ENCODE measurements at regions not wholly inside any gene's neighbourhood (a gene's known extent, or its start where the extent isn't known, plus 50 kb on each side); places are given as distances from the start of the nearest gene placed in this dataset.
"Not testable (repeated sequence)": the region's sequence is repeated elsewhere in the genome, so short reads cannot be mapped to it uniquely, and the experiment has no call there.

- not testable (repeated sequence) for H3K27ac ChIP-seq; H3K36me3 ChIP-seq; H3K4me3 ChIP-seq; H3K4me1 ChIP-seq (replicated peaks); DNase-seq (ENCODE audit: low read depth in 1 of 2, low spot score in 2 of 2); H3K9me3 ChIP-seq (replicated peaks); H3K27me3 ChIP-seq (replicated peaks)
Observed at GRCh38 chr5:102098606-102099005, 197.5 kb downstream of the SLCO4C1 start.

- H3K4me1 ChIP-seq (replicated peaks), result no peaks in the 10 kb centered on the region
- H3K27me3 ChIP-seq (replicated peaks), result no peaks in the 10 kb centered on the region
- H3K9me3 ChIP-seq (replicated peaks), result no peaks in the 10 kb centered on the region
- DNase-seq (ENCODE audit: low read depth in 1 of 2, low spot score in 2 of 2), result peak; percentile 10 to 41
- H3K4me3 ChIP-seq, result no peak overlapping the region
- no peaks in the 10 kb centered on the region for H3K36me3 ChIP-seq
- no peak overlapping the region for H3K27ac ChIP-seq
Observed at GRCh38 chr5:102090770-102091169, 205.3 kb downstream of the SLCO4C1 start.

- no peaks in the 10 kb centered on the region for H3K4me1 ChIP-seq (replicated peaks)
Observed at GRCh38 chr5:102089883-102090282, 206.2 kb downstream of the SLCO4C1 start.

GRCh38 chr5:102087906-102088305, 208.2 kb downstream of the SLCO4C1 start:
- no peaks in the 10 kb centered on the region for H3K4me1 ChIP-seq (replicated peaks)
- peaks cover 3% of the 10 kb centered on the region; the same call in 1 of the 2 replicates for H3K27me3 ChIP-seq (replicated peaks)
- no peak overlapping the region for H3K27ac ChIP-seq
- peaks cover 3% of the 10 kb centered on the region; the same call in 1 of the 2 replicates for H3K9me3 ChIP-seq (replicated peaks)
- H3K4me3 ChIP-seq, result no peak overlapping the region
- no peaks in the 10 kb centered on the region for H3K36me3 ChIP-seq
- no peak for DNase-seq (ENCODE audit: low read depth in 1 of 2, low spot score in 2 of 2)

More at GRCh38 chr5:102089883-102090282, 206.2 kb downstream of the SLCO4C1 start:
- Histone ChIP-seq H3K9me3 (replicated peaks) (no peaks in the 10 kb centered on the region), H3K27ac (no peak overlapping the region), H3K36me3 (no peaks in the 10 kb centered on the region), H3K4me3 (no peak overlapping the region), H3K27me3 (replicated peaks) (no peaks in the 10 kb centered on the region)
- DNase-seq (ENCODE audit: low read depth in 1 of 2, low spot score in 2 of 2), result no peak

GRCh38 chr5:102080288-102080687, 215.8 kb downstream of the SLCO4C1 start:
- H3K27me3 ChIP-seq (replicated peaks), result peaks cover 3% of the 10 kb centered on the region; the same call in 1 of the 2 replicates
- H3K9me3 ChIP-seq (replicated peaks), result peaks cover 4% of the 10 kb centered on the region; the same call in 1 of the 2 replicates
- H3K4me1 ChIP-seq (replicated peaks), result no peaks in the 10 kb centered on the region
- no peak overlapping the region for H3K4me3 ChIP-seq
- no peak for DNase-seq (ENCODE audit: low read depth in 1 of 2, low spot score in 2 of 2)
- H3K27ac ChIP-seq, result no peak overlapping the region
- H3K36me3 ChIP-seq, result no peaks in the 10 kb centered on the region

- Histone ChIP-seq H3K9me3 (replicated peaks) (peaks cover 1% of the 10 kb centered on the region; the same call in 1 of the 2 replicates), H3K36me3 (no peaks in the 10 kb centered on the region), H3K27ac (no peak overlapping the region), H3K27me3 (replicated peaks) (peaks cover under 1% of the 10 kb centered on the region; the same call in 1 of the 2 replicates), H3K4me3 (no peak overlapping the region), H3K4me1 (replicated peaks) (no peaks in the 10 kb centered on the region)
- no peak for DNase-seq (ENCODE audit: low read depth in 1 of 2, low spot score in 2 of 2)
Observed at GRCh38 chr5:102077920-102078319, 218.2 kb downstream of the SLCO4C1 start.

GRCh38 chr5:102069974-102070373, 226.1 kb downstream of the SLCO4C1 start:
- no peaks in the 10 kb centered on the region for H3K4me1 ChIP-seq (replicated peaks)
- H3K27me3 ChIP-seq (replicated peaks), result no peaks in the 10 kb centered on the region
- no peaks in the 10 kb centered on the region for H3K36me3 ChIP-seq
- H3K4me3 ChIP-seq, result no peak overlapping the region
- no peak overlapping the region for H3K27ac ChIP-seq
- DNase-seq (ENCODE audit: low read depth in 1 of 2, low spot score in 2 of 2), result no peak
- H3K9me3 ChIP-seq (replicated peaks), result no peaks in the 10 kb centered on the region

GRCh38 chr5:102068870-102069269, 227.2 kb downstream of the SLCO4C1 start:
- no peak overlapping the region for H3K4me3 ChIP-seq
- H3K27ac ChIP-seq, result no peak overlapping the region
- no peaks in the 10 kb centered on the region for H3K36me3 ChIP-seq
- no peaks in the 10 kb centered on the region for H3K27me3 ChIP-seq (replicated peaks)
- no peak for DNase-seq (ENCODE audit: low read depth in 1 of 2, low spot score in 2 of 2)
- H3K4me1 ChIP-seq (replicated peaks), result no peaks in the 10 kb centered on the region
- no peaks in the 10 kb centered on the region for H3K9me3 ChIP-seq (replicated peaks)

GRCh38 chr5:102049517-102049916, 246.6 kb downstream of the SLCO4C1 start:
- Histone ChIP-seq H3K27ac (no peak overlapping the region), H3K9me3 (replicated peaks) (no peaks in the 10 kb centered on the region), H3K4me3 (no peak overlapping the region), H3K27me3 (replicated peaks) (no peaks in the 10 kb centered on the region), H3K36me3 (no peaks in the 10 kb centered on the region), H3K4me1 (replicated peaks) (no peaks in the 10 kb centered on the region)
- no peak for DNase-seq (ENCODE audit: low read depth in 1 of 2, low spot score in 2 of 2)

GRCh38 chr5:102048940-102049339, 247.1 kb downstream of the SLCO4C1 start:
- Histone ChIP-seq H3K4me3 (no peak overlapping the region), H3K4me1 (replicated peaks) (no peaks in the 10 kb centered on the region), H3K27me3 (replicated peaks) (no peaks in the 10 kb centered on the region), H3K27ac (no peak overlapping the region), H3K9me3 (replicated peaks) (no peaks in the 10 kb centered on the region), H3K36me3 (no peaks in the 10 kb centered on the region)
- DNase-seq (ENCODE audit: low read depth in 1 of 2, low spot score in 2 of 2), result no peak

- not testable (repeated sequence) for H3K36me3 ChIP-seq; H3K27ac ChIP-seq; H3K4me1 ChIP-seq (replicated peaks); H3K4me3 ChIP-seq; H3K9me3 ChIP-seq (replicated peaks); DNase-seq (ENCODE audit: low read depth in 1 of 2, low spot score in 2 of 2); H3K27me3 ChIP-seq (replicated peaks)
Observed at GRCh38 chr5:102047073-102047472, 249.0 kb downstream of the SLCO4C1 start.

- Histone ChIP-seq H3K4me3 (no peak overlapping the region), H3K4me1 (replicated peaks) (no peaks in the 10 kb centered on the region), H3K9me3 (replicated peaks) (no peaks in the 10 kb centered on the region), H3K27me3 (replicated peaks) (no peaks in the 10 kb centered on the region), H3K27ac (no peak overlapping the region), H3K36me3 (no peaks in the 10 kb centered on the region)
- no peak for DNase-seq (ENCODE audit: low read depth in 1 of 2, low spot score in 2 of 2)
Observed at GRCh38 chr5:102040326-102040725, 255.8 kb downstream of the SLCO4C1 start.

- H3K27ac ChIP-seq, result no peak overlapping the region
- no peaks in the 10 kb centered on the region for H3K36me3 ChIP-seq
- H3K9me3 ChIP-seq (replicated peaks), result no peaks in the 10 kb centered on the region
- no peaks in the 10 kb centered on the region for H3K27me3 ChIP-seq (replicated peaks)
- no peak overlapping the region for H3K4me3 ChIP-seq
- no peaks in the 10 kb centered on the region for H3K4me1 ChIP-seq (replicated peaks)
- DNase-seq (ENCODE audit: low read depth in 1 of 2, low spot score in 2 of 2), result no peak
Observed at GRCh38 chr5:102036927-102037326, 259.2 kb downstream of the SLCO4C1 start.

GRCh38 chr5:102031711-102032110, 264.4 kb downstream of the SLCO4C1 start:
- Histone ChIP-seq H3K9me3 (replicated peaks) (no peaks in the 10 kb centered on the region), H3K27ac (no peak overlapping the region), H3K4me1 (replicated peaks) (no peaks in the 10 kb centered on the region), H3K4me3 (no peak overlapping the region), H3K36me3 (no peaks in the 10 kb centered on the region), H3K27me3 (replicated peaks) (no peaks in the 10 kb centered on the region)
- DNase-seq (ENCODE audit: low read depth in 1 of 2, low spot score in 2 of 2), result no peak

GRCh38 chr5:102018690-102019089, 277.4 kb downstream of the SLCO4C1 start:
- H3K27ac ChIP-seq, result no peak overlapping the region
- no peaks in the 10 kb centered on the region for H3K9me3 ChIP-seq (replicated peaks)
- no peaks in the 10 kb centered on the region for H3K27me3 ChIP-seq (replicated peaks)
- no peaks in the 10 kb centered on the region for H3K4me1 ChIP-seq (replicated peaks)
- H3K4me3 ChIP-seq, result no peak overlapping the region
- no peaks in the 10 kb centered on the region for H3K36me3 ChIP-seq
- DNase-seq (ENCODE audit: low read depth in 1 of 2, low spot score in 2 of 2), result no peak

All from SJSA1 (cell line).